ENCODE measurements at regions not wholly inside any gene's neighbourhood (a gene's known extent, or its start where the extent isn't known, plus 50 kb on each side); places are given as distances from the start of the nearest gene placed in this dataset.

- DNase-seq (ENCODE audit: low read depth), result no peak
These were observed 83.2 kb upstream of the DNAH14 start for GRCh38 chr1:224846119-224846907.

GRCh38 chr1:224850446-224850845, 79.0 kb upstream of the DNAH14 start:
- no peak for DNase-seq (ENCODE audit: low read depth)

- DNase-seq (ENCODE audit: low read depth), result peak; percentile 19
These were observed 78.1 kb upstream of the DNAH14 start for GRCh38 chr1:224851210-224851847.

- no peak for DNase-seq (ENCODE audit: low read depth)
These were observed 77.6 kb upstream of the DNAH14 start for GRCh38 chr1:224851848-224852261.

GRCh38 chr1:224852901-224853568, 76.4 kb upstream of the DNAH14 start:
- DNase-seq (ENCODE audit: low read depth), result no peak

- DNase-seq (ENCODE audit: low read depth), result no peak
These were observed 72.5 kb upstream of the DNAH14 start for GRCh38 chr1:224856973-224857372.

GRCh38 chr1:224859651-224860050, 69.8 kb upstream of the DNAH14 start:
- DNase-seq (ENCODE audit: low read depth), result no peak

- DNase-seq (ENCODE audit: low read depth), result no peak
These were observed 68.8 kb upstream of the DNAH14 start for GRCh38 chr1:224860488-224861338.

GRCh38 chr1:224861339-224861716, 68.1 kb upstream of the DNAH14 start:
- no peak for DNase-seq (ENCODE audit: low read depth)

GRCh38 chr1:224863486-224863885, 66.0 kb upstream of the DNAH14 start:
- DNase-seq (ENCODE audit: low read depth), result no peak

- DNase-seq (ENCODE audit: low read depth), result no peak
These were observed 65.5 kb upstream of the DNAH14 start for GRCh38 chr1:224864006-224864405.

- DNase-seq (ENCODE audit: low read depth), result no peak
These were observed 64.0 kb upstream of the DNAH14 start for GRCh38 chr1:224865510-224865909.

GRCh38 chr1:224866940-224867339, 62.5 kb upstream of the DNAH14 start:
- no peak for DNase-seq (ENCODE audit: low read depth)

GRCh38 chr1:224867715-224868114, 61.8 kb upstream of the DNAH14 start:
- DNase-seq (ENCODE audit: low read depth), result no peak

GRCh38 chr1:224872832-224873433, 56.5 kb upstream of the DNAH14 start:
- no peak for DNase-seq (ENCODE audit: low read depth)

- DNase-seq (ENCODE audit: low read depth), result no peak
These were observed 55.8 kb upstream of the DNAH14 start for GRCh38 chr1:224873434-224874369.

- DNase-seq (ENCODE audit: low read depth), result no peak
These were observed 54.7 kb upstream of the DNAH14 start for GRCh38 chr1:224874775-224875174.

- DNase-seq (ENCODE audit: low read depth), result no peak
These were observed 50.2 kb upstream of the DNAH14 start for GRCh38 chr1:224879162-224879803.
